HG03521 (cell line): ENCODE measurements at regions not wholly inside any gene's neighbourhood (a gene's known extent, or its start where the extent isn't known, plus 50 kb on each side); places are given as distances from the start of the nearest gene placed in this dataset.

ENCODE experiments used
- ATAC-seq: cut with Tn5 transposase; IDR thresholded peaks from one replicate; pipeline ENCODE4 v1.9.1; 2021; ENCODE audit warnings: mild to moderate bottlenecking, moderate library complexity; ENCODE audit not compliant: unreplicated experiment

- ATAC-seq, result no peak
Measured at GRCh38 chr7:97466071-97466470, 265.8 kb upstream of the TAC1 start.

DNA sequence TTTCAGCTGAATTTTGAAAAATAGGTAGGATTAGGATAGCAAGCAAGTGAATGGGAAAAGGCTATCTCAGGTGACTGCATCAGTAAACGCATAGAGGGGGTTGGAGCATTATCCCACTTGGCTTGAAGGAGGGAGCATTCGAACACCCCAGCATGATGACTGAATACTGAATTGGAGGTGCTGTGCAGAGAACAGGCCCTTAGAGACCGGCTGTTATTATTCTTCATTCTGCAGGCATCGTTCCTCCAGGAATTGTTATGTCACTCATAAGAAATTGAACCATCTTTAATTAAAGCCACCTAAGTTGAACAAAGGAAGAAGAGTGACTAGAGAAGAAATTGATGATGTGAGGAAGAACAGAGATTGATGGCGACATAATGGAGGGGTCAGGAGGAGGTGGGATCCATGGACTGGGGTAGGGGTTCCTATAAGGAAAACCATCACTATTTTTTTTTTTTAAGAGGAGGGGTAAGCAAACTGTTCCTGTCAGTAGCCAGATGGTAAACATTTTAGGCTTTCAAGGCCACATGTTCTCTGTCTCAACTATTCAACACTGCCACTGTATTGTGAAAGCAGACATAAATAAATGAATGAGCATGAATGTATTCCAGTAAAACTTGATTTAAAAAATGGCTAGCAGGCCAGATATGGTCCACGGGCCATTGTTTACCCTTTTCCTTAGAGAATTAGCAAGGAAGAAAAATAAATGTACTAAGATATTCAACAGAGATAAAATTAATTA, 264.7 kb upstream of the TAC1 start:
- no peak for ATAC-seq

- ATAC-seq, result no peak
Measured at GRCh38 chr7:97468493-97468892, 263.4 kb upstream of the TAC1 start.

GRCh38 chr7:97470726-97471125, 261.2 kb upstream of the TAC1 start:
- ATAC-seq, result no peak

GRCh38 chr7:97471491-97471890, 260.4 kb upstream of the TAC1 start:
- ATAC-seq, result no peak

GRCh38 chr7:97479740-97480290, 252.1 kb upstream of the TAC1 start:
- ATAC-seq, result no peak

DNA sequence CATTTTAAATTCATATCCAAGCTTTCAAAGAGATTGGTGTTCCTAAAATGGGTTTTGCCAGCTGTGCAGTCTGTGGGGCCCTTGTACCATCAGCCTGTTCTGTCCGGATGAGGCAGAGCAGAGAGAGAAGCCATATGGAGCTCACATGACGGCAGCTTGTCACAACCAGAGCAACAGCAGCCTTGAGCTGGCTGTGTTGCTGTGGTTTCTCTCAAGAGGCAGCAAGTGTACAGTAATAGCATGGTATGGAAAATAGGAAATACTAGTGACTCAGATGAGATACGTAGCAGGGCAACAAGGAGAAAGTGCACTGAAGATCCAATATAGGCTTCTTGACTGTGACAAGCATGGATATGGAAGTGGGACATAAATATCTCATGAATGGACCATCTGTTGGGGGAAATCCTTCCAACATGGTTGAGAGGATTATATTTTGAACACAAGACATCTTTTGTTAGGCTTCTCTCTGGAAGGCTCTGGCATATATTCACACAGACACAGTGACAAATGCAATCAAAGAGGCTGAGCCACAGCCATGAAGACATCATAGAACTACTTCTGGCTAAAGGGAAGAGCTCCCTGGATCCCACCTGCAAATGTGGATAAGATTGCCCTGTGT, 251.0 kb upstream of the TAC1 start:
- no peak for ATAC-seq

GRCh38 chr7:97495487-97495886, 236.4 kb upstream of the TAC1 start:
- no peak for ATAC-seq

- peak; percentile 59 for ATAC-seq
Measured at GRCh38 chr7:97499204-97499603, 232.7 kb upstream of the TAC1 start.

DNA sequence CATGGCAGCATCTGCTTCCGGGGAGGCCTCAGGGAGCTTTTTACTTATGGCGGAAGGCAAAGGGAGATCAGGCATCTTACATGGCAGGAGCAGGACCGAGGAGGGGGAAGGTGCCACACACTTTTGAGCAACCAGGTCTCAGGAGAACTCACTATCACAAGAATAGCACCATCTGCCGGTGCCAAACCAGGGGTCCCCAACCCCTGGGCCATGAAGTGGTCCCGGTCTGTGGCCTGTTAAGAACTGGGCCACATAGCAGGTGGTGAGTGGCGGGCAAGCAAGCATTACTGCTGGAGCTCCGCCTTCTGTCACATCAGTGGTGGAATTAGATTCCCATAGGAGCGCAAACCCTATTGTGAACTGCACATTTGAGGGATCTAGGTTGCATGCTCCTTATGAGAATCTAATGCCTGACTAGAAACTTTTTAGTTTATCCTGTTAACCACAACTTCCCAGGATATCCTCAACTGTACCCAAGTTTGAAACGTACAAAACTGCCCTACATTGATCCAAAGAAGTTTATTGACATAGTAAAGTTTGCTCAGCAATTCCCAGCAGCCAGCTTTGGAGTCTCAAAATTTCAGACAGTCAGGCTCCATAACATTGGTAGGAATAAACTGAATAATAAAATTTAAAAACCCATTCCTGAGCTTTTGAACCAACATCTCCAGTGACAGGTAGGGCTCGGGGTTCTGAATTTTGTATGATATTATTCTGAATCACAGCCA, 228.4 kb upstream of the TAC1 start:
- no peak for ATAC-seq

GRCh38 chr7:97506728-97507127, 225.2 kb upstream of the TAC1 start:
- ATAC-seq, result no peak

- no peak for ATAC-seq
Measured at GRCh38 chr7:97512441-97513207, 219.3 kb upstream of the TAC1 start.

DNA sequence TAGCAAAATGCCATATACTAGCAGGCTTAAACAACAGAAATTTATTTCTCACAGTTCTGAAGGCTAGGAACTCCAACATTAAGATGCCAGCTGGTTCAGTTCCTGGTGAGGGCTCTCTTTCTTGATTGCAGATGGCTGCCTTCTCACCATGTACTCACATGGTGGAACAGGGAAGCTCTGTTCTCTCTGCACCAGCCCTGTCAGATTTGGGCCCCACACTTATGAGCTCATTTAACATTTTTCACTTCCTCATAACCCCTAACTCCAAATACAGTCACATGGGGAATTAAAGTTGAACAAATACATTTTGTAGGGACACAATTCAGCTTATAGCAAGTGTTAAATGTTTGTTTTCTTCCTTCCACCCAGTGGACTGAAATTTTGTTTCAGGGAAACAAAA, 218.6 kb upstream of the TAC1 start:
- peak; percentile 56 for ATAC-seq

DNA sequence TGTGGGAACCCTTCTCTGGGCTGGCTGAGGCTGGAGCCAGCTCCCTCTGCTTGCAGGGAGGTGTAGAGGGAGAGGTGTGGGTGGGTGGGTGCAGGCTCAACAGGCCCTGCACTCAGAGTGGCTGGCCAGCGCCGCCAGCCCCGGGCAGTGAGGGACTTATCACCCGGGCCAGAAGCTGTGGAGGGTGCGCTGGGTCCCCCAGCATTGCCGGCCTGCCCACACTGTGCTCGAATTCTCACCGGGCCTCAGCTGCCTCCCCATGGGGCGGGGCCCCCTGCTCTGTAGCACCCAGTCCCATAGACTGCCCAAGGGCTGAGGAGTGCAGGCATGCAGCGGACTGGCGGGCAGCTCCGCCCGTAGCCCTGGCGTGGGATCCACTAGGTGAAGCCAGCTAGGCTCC, 190.7 kb upstream of the TAC1 start:
- ATAC-seq, result no peak

DNA sequence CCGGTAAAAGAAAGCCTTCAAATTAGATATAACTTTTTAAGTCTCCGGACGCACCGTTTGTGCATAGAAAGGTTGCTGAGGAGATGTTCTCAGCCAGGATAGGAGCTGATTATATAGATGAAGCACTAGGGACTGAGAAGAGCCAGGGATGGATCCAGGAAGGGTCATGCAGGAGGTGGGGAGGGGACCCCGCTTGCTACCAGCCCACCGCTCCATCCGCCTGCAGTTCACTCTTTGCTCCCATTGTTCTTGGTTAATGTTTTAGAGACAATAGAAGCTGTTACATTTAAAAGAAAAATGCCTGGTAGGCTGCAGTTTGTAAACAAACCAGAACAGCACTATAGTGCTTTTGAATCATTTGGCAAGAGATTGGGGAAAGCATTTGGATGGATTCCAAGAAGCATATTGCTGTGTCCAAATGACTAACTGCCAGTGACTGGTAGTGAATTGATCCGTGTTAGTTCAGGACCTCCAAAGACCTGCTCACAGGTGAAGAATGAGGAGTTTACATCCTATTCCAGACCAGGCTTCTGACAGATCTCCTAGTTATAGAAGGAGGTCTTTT, 175.9 kb upstream of the TAC1 start:
- no peak for ATAC-seq

GRCh38 chr7:97565665-97566064, 166.2 kb upstream of the TAC1 start:
- no peak for ATAC-seq

DNA sequence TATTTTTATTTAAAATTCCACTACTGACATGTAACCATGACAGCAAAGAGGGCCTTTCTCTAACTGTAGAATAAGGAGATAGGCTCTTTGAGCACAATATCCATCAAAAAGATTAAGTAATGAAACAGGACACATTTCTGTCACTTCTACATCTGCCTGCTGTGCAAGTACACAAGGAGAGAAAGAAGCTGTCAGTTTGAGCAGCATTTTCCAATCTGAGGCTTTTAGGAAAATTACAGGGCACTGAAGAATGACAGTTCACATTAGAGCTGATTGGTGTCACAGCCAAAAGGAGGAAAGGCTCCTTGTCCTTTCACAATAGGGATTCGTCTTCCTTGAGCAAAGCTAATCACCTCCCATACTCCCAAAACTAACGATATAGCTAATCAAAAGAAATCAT, 158.8 kb upstream of the TAC1 start:
- ATAC-seq, result no peak

GRCh38 chr7:97576043-97576442, 155.8 kb upstream of the TAC1 start:
- ATAC-seq, result no peak

DNA sequence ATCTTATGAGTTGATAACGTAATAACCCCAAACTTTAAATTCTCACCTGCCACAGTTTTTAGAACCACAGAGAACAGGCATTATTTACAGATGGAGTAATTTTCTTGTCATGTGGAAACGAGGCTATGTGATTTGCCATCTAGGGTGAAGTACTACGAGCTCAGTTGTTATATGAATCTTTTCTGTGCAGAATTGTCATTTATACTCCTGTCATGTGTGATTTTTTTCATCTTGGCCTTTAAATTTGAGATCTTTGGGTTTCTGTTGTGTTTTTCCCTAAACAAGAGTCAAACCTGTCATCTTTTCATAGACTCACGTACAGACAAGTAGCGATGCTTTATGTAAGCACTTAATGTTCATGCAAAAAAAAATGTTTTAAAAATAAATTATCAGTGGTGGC, 153.7 kb upstream of the TAC1 start:
- no peak for ATAC-seq

- ATAC-seq, result no peak
Measured at GRCh38 chr7:97580205-97580604, 151.7 kb upstream of the TAC1 start.

GRCh38 chr7:97595439-97595838, 136.4 kb upstream of the TAC1 start:
- ATAC-seq, result no peak
